Activated naive CD4-positive, alpha-beta T cell treated with anti-CD3 and anti-CD28 coated beads for 36 hours (primary cell): ENCODE measurements at regions not wholly inside any gene's neighbourhood (a gene's known extent, or its start where the extent isn't known, plus 50 kb on each side); places are given as distances from the start of the nearest gene placed in this dataset.
"Not testable (repeated sequence)": the region's sequence is repeated elsewhere in the genome, so short reads cannot be mapped to it uniquely, and the experiment has no call there.

Source experiments
- CTCF ChIA-PET: fragments of 350-600 bp; sonication (Branson Sonifier 250); formaldehyde crosslinking; loops from one replicate; lab custom pipeline; 2021; ENCODE audit warnings: antibody characterized with exemption; lab: Charles Lee
- DNase-seq: peaks from one replicate; pipeline ENCODE4 v3.0.0-alpha.2; 2020
- H3K27ac Mint-ChIP-seq: one replicate; pipeline ENCODE4 v1.8.0; 2021; ENCODE audit warnings: mild to moderate bottlenecking, mixed read lengths
- H3K27me3 Mint-ChIP-seq: one replicate; pipeline ENCODE4 v1.8.0; 2021; ENCODE audit warnings: low read depth, mixed read lengths
- H3K36me3 Mint-ChIP-seq: one replicate; pipeline ENCODE4 v1.8.0; 2021; ENCODE audit warnings: low read depth, mixed read lengths
- H3K4me1 Mint-ChIP-seq: one replicate; pipeline ENCODE4 v1.8.0; 2021; ENCODE audit warnings: low read depth, mixed read lengths
- H3K4me3 Mint-ChIP-seq: one replicate; pipeline ENCODE4 v1.8.0; 2021; ENCODE audit warnings: mild to moderate bottlenecking, moderate library complexity, mixed read lengths
- H3K9me3 Mint-ChIP-seq: one replicate; pipeline ENCODE4 v1.8.0; 2021; ENCODE audit warnings: mixed read lengths
- intact Hi-C: fragments of 100-400 bp; cut with micrococcal nuclease; formaldehyde crosslinking; loops from one replicate; pipeline ENCODE4 v1.15.1; 2023

GRCh38 chr2:240191001-240191400 is 50.5 kb upstream of the OTOS start:
- CTCF ChIA-PET: no interaction called here
- intact Hi-C loops: no loop called here
- Mint-ChIP-seq H3K27ac (no peak overlapping the region), H3K36me3 (no peaks in the 10 kb centered on the region), H3K27me3 (peaks cover 16% of the 10 kb centered on the region), H3K4me3 (no peak overlapping the region), H3K9me3 (peaks cover 11% of the 10 kb centered on the region), H3K4me1 (no peaks in the 10 kb centered on the region)
- DNase-seq: no peak

- intact Hi-C loops: no loop called here
- no peaks in the 10 kb centered on the region for H3K36me3 Mint-ChIP-seq
- H3K27ac Mint-ChIP-seq: no peak overlapping the region
- CTCF ChIA-PET: interaction anchor here (0.7 kb wide), 1 partner anchor 60 kb away, joined by 3 read pairs; no protein-coding TSS in a partner anchor
- no peak overlapping the region for H3K4me3 Mint-ChIP-seq
- H3K27me3 Mint-ChIP-seq: peaks cover 13% of the 10 kb centered on the region
- peaks cover 7% of the 10 kb centered on the region for H3K9me3 Mint-ChIP-seq
- DNase-seq: no peak
- no peaks in the 10 kb centered on the region for H3K4me1 Mint-ChIP-seq
These were observed 52.2 kb upstream of the OTOS start for GRCh38 chr2:240192661-240193060.

DNA sequence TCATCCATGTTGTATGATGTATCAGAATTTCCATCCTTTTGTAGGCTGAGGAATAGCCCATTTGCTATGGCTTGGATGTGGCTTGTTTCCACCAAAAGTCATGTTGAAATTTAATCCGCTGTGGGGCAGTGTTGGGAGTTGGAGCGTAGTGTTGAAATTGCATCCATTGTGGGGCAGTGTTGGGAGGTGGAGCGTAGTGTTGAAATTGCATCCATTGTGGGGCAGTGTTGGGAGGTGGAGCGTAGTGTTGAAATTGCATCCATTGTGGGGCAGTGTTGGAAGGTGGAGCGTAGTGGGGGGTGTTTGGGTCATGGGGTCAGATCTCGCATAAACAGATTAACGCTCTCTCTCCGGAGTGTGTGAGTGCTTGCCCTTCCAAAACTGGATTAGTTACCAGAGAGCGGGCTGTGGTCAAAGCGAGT is 53.9 kb upstream of the OTOS start:
- CTCF ChIA-PET, H3K9me3 Mint-ChIP-seq, H3K4me3 Mint-ChIP-seq, DNase-seq, H3K27ac Mint-ChIP-seq, H3K36me3 Mint-ChIP-seq, H3K4me1 Mint-ChIP-seq, intact Hi-C loops: not testable (repeated sequence)
- H3K27me3 Mint-ChIP-seq: peaks cover 11% of the 10 kb centered on the region

- intact Hi-C loops: no loop called here
- Mint-ChIP-seq H3K9me3 (no peaks in the 10 kb centered on the region), H3K4me3 (no peak overlapping the region), H3K27me3 (peaks cover 8% of the 10 kb centered on the region), H3K36me3 (no peaks in the 10 kb centered on the region), H3K27ac (no peak overlapping the region), H3K4me1 (no peaks in the 10 kb centered on the region)
- CTCF ChIA-PET: no interaction called here
- DNase-seq: no peak
These were observed 54.9 kb upstream of the OTOS start for GRCh38 chr2:240195316-240195861.

DNA sequence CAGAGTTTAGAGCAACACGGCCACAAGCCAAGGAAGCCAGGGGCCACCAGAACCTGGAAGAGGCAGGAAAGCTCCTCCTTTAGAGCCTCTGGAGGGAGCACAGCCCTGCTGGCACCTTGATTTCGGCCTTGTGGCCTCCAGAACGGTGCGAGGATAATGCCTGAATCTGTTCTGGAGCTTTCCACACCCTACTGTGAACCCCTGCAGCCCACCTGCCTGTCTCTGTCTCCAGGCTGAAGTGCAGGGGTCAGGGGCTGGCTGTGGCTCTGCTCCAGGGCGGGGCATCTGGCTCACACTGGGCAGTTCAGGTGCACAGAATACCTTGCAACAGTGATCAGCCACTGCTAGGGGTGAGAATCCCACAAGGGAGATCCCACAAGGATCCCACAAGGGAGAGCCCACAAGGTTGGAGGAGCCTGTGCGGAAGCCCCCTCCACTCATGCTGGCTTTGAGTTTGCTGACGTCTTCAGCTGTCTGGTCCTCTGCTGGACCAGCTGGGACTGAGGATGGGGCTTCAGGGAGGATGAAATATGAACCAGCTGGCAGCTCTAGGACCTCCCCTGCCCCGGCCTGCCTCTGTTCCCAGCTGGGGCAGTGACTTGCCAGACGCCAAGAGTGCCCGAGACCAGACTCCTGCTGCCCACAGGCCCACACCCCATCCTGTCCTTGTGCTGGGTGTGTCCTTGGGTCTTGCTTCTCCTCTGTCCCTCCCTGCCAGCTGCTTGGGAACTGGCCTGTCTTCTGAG is 56.4 kb upstream of the OTOS start:
- Mint-ChIP-seq H3K27ac (no peak overlapping the region), H3K4me1 (no peaks in the 10 kb centered on the region), H3K36me3 (no peaks in the 10 kb centered on the region), H3K27me3 (peaks cover 18% of the 10 kb centered on the region), H3K9me3 (no peaks in the 10 kb centered on the region), H3K4me3 (no peak overlapping the region)
- CTCF ChIA-PET: no interaction called here
- intact Hi-C loops: no loop called here
- no peak for DNase-seq

DNA sequence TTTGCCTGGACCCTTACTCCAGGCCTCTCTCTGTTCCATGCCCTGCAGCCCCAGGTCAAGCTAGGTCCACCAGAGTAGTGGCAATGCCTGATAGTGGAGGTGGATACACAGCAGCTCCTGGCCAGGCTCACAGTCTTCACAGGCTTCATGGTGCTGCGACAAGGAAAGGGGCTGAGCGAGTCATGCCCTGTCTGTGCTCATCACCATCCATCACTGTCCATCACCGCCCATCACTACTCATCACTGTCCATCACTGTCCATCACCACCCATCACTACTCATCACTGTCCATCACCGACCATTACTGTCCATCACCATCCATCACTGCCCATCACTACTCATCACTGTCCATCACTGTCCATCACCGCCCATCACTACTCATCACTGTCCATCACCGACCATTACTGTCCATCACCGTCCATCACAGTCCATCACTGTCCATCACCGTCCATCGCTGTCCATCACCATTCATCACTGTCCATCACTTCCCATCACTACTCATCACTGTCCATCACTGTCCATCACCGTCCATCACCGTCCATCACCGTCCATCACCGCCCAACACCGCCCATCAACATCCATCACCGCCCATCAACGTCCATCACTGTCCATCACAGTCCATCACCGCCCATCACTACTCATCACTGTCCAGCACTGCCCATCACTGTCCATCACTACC is 57.1 kb upstream of the OTOS start:
- no peak overlapping the region for H3K4me3 Mint-ChIP-seq
- intact Hi-C loops: no loop called here
- DNase-seq: no peak
- H3K36me3 Mint-ChIP-seq: no peaks in the 10 kb centered on the region
- no peaks in the 10 kb centered on the region for H3K4me1 Mint-ChIP-seq
- no peak overlapping the region for H3K27ac Mint-ChIP-seq
- CTCF ChIA-PET: no interaction called here
- H3K27me3 Mint-ChIP-seq: peaks cover 18% of the 10 kb centered on the region
- no peaks in the 10 kb centered on the region for H3K9me3 Mint-ChIP-seq

- intact Hi-C loops: no loop called here
- peaks cover 21% of the 10 kb centered on the region for H3K27me3 Mint-ChIP-seq
- H3K4me1 Mint-ChIP-seq: no peaks in the 10 kb centered on the region
- H3K9me3 Mint-ChIP-seq: no peaks in the 10 kb centered on the region
- no peaks in the 10 kb centered on the region for H3K36me3 Mint-ChIP-seq
- CTCF ChIA-PET: no interaction called here
- no peak overlapping the region for H3K27ac Mint-ChIP-seq
- no peak for DNase-seq
- H3K4me3 Mint-ChIP-seq: no peak overlapping the region
These were observed 57.8 kb upstream of the OTOS start for GRCh38 chr2:240198226-240198625.

- peaks cover 21% of the 10 kb centered on the region for H3K27me3 Mint-ChIP-seq
- H3K9me3 Mint-ChIP-seq: no peaks in the 10 kb centered on the region
- CTCF ChIA-PET: no interaction called here
These were observed 58.8 kb upstream of the OTOS start for GRCh38 chr2:240199133-240199870.

GRCh38 chr2:240200230-240201051 is 60.0 kb upstream of the OTOS start:
- H3K4me3 Mint-ChIP-seq: no peak overlapping the region
- H3K4me1 Mint-ChIP-seq: peaks cover 7% of the 10 kb centered on the region
- intact Hi-C loops: no loop called here
- H3K36me3 Mint-ChIP-seq: no peaks in the 10 kb centered on the region
- DNase-seq: no peak
- no peak overlapping the region for H3K27ac Mint-ChIP-seq
- H3K9me3 Mint-ChIP-seq: no peaks in the 10 kb centered on the region
- CTCF ChIA-PET: no interaction called here
- peaks cover 25% of the 10 kb centered on the region for H3K27me3 Mint-ChIP-seq

More at GRCh38 chr2:240199133-240199870, 58.8 kb upstream of the OTOS start:
- intact Hi-C loops: no loop called here
- Mint-ChIP-seq H3K36me3 (no peaks in the 10 kb centered on the region), H3K4me1 (no peaks in the 10 kb centered on the region), H3K27ac (no peak overlapping the region), H3K4me3 (no peak overlapping the region)
- DNase-seq: no peak

- Mint-ChIP-seq H3K4me3 (no peak overlapping the region), H3K27me3 (peaks cover 27% of the 10 kb centered on the region), H3K4me1 (peaks cover 12% of the 10 kb centered on the region), H3K9me3 (peaks cover 1% of the 10 kb centered on the region), H3K27ac (no peak overlapping the region), H3K36me3 (no peaks in the 10 kb centered on the region)
- CTCF ChIA-PET: no interaction called here
- no peak for DNase-seq
- intact Hi-C loops: no loop called here
These were observed 61.4 kb upstream of the OTOS start for GRCh38 chr2:240201866-240202265.

- Mint-ChIP-seq H3K4me1 (peaks cover 12% of the 10 kb centered on the region), H3K36me3 (no peaks in the 10 kb centered on the region), H3K27ac (no peak overlapping the region), H3K9me3 (peaks cover 1% of the 10 kb centered on the region), H3K4me3 (no peak overlapping the region), H3K27me3 (peaks cover 27% of the 10 kb centered on the region)
- CTCF ChIA-PET: no interaction called here
- no peak for DNase-seq
- intact Hi-C loops: no loop called here
These were observed 62.1 kb upstream of the OTOS start for GRCh38 chr2:240202586-240202985.
